GOT3 (cell line): ENCODE measurements at regions not wholly inside any gene's neighbourhood (a gene's known extent, or its start where the extent isn't known, plus 50 kb on each side); places are given as distances from the start of the nearest gene placed in this dataset.

Source experiments
- DNase-seq: peaks from one replicate; lab custom pipeline; 2025; ENCODE audit warnings: mixed read lengths; lab: John Stamatoyannopoulos, UW

GRCh38 chr14:87732562-87732961, 260.4 kb downstream of the GALC start:
- no peak for DNase-seq

GRCh38 chr14:87725318-87725717, 267.7 kb downstream of the GALC start:
- DNase-seq, result no peak

DNA sequence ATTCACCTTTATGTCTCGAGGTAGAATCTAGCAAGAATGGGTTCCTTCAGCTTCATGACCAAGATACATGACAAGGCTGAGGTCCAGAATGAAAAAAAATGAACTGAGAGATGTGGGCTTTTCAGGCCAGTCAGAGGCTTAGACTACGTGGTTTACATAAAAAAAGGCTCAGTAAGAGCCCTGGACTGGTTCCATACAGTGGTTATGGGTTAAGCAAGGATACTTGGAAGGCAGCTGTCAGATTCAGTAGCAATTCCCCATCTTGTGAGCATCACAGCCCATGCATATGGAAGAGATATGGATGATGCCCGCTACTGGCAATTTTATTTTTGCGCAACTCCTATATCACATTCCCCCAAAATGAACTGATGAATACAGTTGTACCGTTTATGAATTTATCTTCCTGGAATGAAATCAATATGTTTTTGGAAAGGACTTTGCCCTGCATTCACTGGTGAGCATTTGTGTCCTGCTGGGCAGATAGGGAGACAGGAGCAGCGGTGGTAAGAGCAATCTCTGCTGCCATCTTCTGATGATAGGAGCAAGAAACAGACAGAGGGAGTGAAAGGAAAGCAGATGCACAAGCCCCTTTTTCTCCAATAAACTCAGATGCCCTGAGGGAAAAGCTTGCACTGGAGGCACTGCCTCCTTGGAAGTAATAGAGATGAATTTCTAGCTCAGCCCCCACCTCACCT, 280.4 kb downstream of the GALC start:
- no peak for DNase-seq

GRCh38 chr14:87705439-87705896, 287.5 kb downstream of the GALC start:
- DNase-seq, result no peak

GRCh38 chr14:87698481-87698880, 294.5 kb downstream of the GALC start:
- DNase-seq, result no peak

DNA sequence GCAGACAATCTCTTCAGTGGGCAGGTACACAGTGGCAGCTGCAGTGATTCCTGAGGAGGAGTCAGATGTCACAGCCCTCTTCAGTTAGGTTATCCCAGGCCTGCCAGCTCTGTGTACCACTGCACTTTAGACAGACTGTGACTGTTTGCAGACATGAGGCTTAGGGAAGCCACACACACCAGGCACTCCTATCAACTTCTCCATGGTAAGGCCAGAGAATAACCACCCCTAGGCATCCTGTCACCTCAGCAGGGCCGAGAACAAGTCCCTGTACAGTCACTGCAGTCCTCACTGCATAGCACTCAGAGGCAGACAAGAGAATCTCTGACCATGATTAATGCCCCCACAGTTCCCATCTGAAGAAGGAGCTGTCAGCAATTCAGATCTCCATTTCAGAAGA, 296.5 kb downstream of the GALC start:
- DNase-seq, result no peak

DNA sequence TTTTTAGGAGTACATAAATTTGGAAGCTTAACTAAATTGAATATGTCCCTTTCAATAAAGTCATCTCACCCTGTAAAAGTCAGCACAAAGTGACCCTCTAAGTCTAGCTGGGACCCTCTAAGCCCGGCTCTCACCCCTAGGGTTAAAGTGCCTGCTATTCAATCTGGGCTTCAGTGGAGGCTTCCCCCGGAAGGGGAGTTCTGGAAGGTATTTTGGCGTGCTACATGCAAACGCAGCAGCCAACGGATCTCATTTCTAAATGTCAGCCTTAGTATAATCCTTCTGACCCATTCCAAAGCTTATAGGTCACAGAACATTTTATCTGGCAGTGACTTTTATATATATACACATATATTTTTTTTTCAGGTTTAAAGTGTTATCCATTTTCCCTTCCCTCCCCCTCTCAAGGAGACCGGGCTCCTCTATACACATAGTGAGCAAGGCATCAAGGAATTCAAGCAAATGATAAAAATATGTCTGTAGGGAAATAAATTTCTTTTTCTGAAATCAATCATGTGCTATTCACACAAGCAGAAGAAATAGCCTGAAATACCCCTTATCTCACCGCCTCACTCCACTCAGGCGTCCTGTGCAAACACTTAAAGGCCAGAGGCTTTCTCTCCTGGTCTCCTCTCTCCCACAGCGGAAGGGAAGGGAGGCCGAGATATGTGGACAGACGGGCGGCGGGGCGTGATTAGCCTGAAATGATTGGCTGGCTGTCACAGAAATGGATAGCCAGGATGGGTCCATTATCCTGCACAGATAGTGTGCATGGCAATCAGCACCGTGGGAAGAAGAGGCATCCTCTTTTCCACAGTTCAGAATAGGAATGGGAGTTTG, 301.7 kb downstream of the GALC start:
- no peak for DNase-seq

- DNase-seq, result no peak
Measured at GRCh38 chr14:87690076-87690613, 302.8 kb downstream of the GALC start.

DNA sequence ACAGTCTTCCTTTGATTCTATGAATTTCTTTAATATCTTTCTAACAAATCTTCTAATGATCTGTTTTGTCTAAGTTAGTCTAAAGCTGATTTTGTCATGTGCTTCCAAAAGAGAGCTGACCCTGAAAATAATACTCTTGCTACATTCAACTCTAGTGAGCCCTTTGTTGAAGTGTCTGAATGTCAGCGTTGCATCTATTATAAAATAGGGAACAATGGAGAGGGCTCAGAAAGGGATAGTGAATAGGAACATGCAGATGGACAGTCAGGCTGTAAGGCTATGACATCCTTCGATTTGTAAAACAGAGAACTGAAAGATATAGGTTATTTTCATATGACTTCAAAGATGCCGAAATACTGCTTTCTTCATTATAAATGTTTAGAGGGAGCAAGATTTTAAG, 304.5 kb downstream of the GALC start:
- DNase-seq, result no peak

- no peak for DNase-seq
Measured at GRCh38 chr14:87687420-87687819, 305.6 kb downstream of the GALC start.

GRCh38 chr14:87686746-87687145, 306.2 kb downstream of the GALC start:
- DNase-seq, result no peak

DNA sequence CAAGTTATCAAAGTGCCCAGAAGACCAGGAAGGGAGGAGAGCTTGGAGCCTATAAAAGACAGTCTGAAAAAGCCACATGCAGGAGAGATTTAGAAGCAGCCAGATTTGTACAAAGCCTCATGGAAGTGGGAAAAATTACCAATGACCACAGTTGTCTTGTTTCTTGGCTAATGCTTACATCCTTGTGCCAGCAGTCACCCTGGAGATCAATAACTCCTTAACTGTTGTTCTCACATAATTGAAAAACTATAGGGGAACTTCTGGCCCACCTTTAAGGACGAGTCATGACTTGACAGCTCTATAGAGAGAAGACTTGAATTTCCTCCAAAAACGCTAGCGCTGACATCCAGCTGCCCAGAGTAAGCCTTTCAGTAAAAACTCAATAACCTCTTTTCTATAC, 313.1 kb downstream of the GALC start:
- no peak for DNase-seq

- DNase-seq, result no peak
Measured at GRCh38 chr14:87678624-87679023, 314.4 kb downstream of the GALC start.

DNA sequence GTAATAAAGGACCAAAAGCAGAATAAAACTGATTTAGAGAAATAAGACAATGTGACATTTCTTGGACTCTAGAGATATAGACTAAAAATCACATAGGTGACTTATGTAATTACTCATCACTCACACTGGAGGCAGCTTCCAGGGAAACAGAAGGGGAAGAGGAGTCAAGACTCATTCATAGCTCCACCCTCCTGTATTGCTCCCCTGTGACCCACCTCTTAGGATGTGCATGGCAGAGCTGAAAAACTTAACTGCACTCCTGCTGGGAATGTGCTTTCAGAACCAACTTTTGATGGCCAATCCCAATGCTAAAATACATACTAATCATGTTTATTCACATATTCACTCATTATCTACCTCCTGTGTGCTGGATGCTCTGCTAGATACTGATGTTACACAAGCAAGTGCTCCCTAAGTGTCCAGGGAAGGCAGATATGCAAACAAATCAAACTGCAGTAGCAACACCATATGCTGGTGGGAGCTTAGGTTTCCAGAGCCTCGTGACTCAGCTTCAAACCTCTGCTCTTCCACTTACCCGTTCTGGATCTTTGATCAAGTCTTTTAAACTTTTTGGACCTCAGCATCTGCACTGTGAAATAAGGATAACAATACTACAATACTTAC, 316.1 kb downstream of the GALC start:
- no peak for DNase-seq

DNA sequence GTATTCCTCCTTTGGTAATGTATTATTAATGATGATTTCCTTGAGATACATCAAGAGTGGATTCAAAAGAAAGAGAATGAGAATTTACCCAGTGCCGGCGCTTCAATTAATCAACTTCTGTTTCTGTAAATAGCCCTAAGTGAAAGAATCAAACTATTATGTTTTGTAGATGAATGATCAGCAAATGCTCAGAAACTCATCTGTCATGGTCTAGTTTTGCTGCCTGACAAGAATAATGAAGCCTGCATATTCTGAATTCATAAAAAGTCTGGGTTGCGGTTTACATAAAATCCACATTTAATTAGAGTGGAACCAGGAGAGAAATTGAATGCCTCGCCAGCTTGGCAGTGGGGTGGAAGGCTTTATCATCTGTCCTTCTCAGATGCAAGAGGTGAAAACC, 325.3 kb downstream of the GALC start:
- DNase-seq, result no peak

DNA sequence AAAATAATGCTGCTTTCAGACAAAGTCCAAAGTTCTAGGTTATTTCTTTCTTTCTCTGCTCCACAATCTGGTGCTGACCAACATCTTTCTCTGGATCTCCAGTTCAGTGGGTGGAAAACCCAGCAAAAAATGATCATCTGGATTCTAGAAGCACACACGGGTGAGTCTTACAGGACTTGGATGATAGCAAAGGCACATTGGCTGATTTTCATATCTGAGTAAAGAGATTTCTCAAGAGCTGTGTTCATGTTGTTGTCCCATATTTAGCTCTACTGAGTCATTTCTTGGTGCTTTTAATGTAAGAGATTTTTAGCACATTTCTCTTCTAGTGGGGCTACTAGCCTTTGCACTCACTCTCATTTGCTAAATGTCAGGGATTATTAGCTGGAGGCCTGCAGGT, 336.7 kb downstream of the GALC start:
- no peak for DNase-seq

DNA sequence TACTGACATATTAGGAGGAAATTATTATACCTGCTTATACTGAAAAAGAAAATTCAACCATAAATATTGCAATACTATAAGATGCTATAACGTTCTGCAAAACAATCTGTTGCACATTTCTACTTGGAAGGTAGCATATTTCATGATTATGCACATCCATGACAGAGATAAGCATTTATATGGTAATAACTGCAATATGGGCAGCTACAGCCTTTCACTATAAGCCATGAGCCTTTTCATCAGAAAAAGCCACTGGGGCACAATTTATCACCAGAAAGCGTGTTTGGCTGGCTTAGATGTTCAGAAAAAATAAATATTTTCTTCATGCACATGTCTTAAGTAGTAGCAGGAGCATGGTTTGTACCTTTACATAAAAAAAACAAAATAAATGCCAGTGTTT, 340.7 kb downstream of the GALC start:
- DNase-seq, result no peak

DNA sequence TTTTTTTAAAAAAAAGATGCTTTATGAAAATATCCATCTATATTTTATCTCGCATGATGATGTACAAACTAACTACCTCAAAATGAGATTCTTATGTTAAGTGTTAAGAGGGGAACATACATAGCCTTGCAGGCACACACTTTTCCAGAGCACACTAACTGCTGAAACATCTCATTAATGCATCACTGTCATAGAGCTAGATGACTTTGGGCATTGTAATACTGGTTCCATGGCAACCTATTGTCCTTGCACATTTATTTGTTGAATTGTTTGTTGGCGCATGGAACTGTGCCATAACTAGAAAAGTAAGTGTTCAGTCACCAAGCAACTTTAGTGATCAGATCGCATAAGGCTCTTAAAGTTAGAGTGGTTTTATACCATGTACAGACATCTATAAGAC, 348.3 kb downstream of the GALC start:
- DNase-seq, result no peak

GRCh38 chr14:87643005-87643404, 350.0 kb downstream of the GALC start:
- DNase-seq, result no peak

DNA sequence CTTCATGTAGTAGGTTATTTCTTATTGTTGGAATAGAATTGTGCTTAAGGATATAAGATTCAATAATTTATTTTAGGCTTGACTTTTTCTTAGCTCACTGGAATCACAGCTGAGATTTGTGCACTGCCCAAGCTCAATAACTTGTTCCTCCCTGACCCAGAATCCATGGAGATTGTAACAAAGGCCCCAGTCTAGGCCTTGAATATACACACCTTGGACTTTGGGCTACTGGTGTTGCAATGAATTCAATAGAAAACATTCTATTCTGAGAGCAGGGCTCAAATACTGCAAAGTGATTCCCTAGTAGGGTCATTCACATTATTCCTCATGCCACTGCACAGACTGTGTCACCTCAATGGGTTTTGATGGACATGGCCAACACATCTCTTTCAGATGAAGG, 352.4 kb downstream of the GALC start:
- DNase-seq, result no peak

DNA sequence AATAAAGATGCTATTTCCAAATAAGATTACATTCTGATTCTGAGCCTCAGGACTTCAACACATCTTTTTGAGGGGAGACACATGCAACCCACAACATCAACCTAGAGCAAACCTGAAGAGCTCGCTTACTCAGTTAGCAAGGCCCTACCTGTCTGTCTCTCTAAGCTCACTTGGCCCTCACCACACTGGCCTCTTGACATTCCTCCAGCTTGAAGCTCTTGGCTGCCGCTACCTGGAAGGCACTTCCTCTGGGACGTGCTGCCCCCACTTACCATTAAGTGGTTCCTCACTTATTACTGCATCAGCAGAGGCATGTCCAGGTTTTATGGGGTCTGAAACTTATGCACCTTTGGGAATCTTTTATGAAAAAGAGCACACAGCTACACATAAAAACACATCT, 354.8 kb downstream of the GALC start:
- no peak for DNase-seq

DNA sequence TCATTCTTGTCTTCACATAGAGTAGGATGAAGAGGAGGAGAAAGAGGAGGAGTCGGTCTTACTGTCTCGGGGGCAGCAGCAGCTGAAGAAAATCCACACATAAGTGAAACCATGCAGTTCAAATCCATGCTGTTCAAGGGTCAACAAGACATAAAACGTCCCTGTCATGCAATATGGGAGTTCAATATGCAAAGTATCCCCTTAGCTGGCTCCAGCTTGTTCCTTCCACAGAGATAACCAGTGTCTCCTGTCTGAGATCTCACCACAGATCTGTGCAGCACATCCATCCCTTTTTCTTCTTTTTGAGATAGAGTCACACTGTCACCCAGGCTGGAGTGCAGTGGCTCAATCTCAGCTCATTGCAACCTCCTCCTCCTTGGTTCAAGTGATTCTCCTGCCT, 357.5 kb downstream of the GALC start:
- DNase-seq, result no peak

DNA sequence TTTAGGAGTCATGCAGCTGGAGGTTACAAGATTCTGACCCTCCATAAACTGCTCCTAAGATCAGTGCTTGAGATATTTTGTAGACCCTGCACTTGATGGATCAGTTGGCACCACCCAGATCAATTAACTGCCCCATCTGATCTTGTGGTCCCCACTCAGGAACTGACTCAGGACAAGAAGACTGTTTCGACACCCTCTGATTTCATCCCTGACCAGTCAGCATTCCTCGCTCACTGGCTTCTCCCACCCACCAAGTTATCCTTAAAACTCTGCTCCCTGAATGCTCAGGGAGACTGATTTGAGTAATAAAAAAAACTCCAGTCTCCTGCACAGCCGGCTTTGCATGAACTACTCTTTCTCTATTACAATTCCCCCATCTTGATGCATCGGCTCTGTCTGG, 360.2 kb downstream of the GALC start:
- DNase-seq, result no peak
